Neutrophil (primary cell): ENCODE measurements at regions not wholly inside any gene's neighbourhood (a gene's known extent, or its start where the extent isn't known, plus 50 kb on each side); places are given as distances from the start of the nearest gene placed in this dataset.

Experiments
- H3K27ac ChIP-seq: fragments of 200-600 bp; sonication (generic); 2 replicates; pipeline ENCODE4 v1.5.1; 2016; ENCODE audit warnings: mild to moderate bottlenecking, moderate library complexity
- H3K27me3 ChIP-seq: fragments of 200-600 bp; sonication (generic); 2 replicates; pipeline ENCODE4 v1.6.0; 2016; ENCODE audit warnings: mild to moderate bottlenecking
- H3K36me3 ChIP-seq: fragments of 200-600 bp; sonication (generic); 2 replicates; pipeline ENCODE4 v1.5.1; 2017
- H3K4me1 ChIP-seq, 2 experiments: fragments of 200-600 bp in 1 of 2; sonication (generic) in 1 of 2; 1 replicate in 1 of 2; 2 replicates in 1 of 2; pipeline versions ENCODE4 v1.5.1 to v1.6.1; 2013 to 2016; ENCODE audit warnings: low read depth in 1 of 2, low read length in 1 of 2, mild to moderate bottlenecking in 1 of 2, moderate library complexity in 1 of 2; ENCODE audit not compliant: control insufficient read depth in 1 of 2, insufficient read depth in 1 of 2
- H3K4me3 ChIP-seq, 2 experiments: fragments of 200-600 bp in 1 of 2; sonication (generic) in 1 of 2; 1 replicate in 1 of 2; 2 replicates in 1 of 2; pipeline ENCODE4 v1.5.1; 2013 to 2016; ENCODE audit warnings: low read depth in 1 of 2, low read length in 1 of 2, mild to moderate bottlenecking in 1 of 2, moderate library complexity in 1 of 2
- H3K9me3 ChIP-seq: fragments of 200-600 bp; sonication (generic); 2 replicates; pipeline ENCODE4 v1.5.1; 2016
- TF ChIP-seq, protein P1 (sequence below): fragments of 200-600 bp; sonication (generic); IDR thresholded peaks from 2 replicates; pipeline ENCODE4 v1.5.1; 2016; ENCODE audit warnings: antibody characterized with exemption

DNA sequence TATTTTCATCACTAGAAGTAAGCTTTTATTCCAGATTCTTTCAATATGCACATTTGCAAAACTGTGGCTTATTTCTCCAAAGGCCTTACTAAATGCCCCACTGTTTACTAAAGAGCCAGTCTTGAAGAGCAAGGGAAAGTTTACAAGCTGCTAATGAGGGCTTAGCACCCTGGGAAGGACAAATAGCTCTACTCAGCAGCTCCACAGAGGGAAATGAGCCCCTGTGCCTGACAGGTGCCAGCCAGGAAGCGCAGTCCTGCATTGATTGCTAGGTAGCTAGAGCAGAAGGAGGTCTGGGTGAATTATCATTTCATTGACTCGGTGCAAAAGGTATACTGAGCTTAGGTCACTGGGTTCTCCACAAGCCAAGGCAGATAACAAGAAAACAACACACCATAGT, 307.0 kb downstream of the SETD4 start:
- H3K36me3 ChIP-seq, result no peaks in the 10 kb centered on the region
- no peaks in the 10 kb centered on the region for H3K4me1 ChIP-seq
- H3K27ac ChIP-seq, result no peak overlapping the region
- no peak overlapping the region for H3K4me3 ChIP-seq
- no peaks in the 10 kb centered on the region for H3K27me3 ChIP-seq
- H3K9me3 ChIP-seq, result no peaks in the 10 kb centered on the region
- TF ChIP-seq, protein P1, sequence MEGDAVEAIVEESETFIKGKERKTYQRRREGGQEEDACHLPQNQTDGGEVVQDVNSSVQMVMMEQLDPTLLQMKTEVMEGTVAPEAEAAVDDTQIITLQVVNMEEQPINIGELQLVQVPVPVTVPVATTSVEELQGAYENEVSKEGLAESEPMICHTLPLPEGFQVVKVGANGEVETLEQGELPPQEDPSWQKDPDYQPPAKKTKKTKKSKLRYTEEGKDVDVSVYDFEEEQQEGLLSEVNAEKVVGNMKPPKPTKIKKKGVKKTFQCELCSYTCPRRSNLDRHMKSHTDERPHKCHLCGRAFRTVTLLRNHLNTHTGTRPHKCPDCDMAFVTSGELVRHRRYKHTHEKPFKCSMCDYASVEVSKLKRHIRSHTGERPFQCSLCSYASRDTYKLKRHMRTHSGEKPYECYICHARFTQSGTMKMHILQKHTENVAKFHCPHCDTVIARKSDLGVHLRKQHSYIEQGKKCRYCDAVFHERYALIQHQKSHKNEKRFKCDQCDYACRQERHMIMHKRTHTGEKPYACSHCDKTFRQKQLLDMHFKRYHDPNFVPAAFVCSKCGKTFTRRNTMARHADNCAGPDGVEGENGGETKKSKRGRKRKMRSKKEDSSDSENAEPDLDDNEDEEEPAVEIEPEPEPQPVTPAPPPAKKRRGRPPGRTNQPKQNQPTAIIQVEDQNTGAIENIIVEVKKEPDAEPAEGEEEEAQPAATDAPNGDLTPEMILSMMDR, result no peak

DNA sequence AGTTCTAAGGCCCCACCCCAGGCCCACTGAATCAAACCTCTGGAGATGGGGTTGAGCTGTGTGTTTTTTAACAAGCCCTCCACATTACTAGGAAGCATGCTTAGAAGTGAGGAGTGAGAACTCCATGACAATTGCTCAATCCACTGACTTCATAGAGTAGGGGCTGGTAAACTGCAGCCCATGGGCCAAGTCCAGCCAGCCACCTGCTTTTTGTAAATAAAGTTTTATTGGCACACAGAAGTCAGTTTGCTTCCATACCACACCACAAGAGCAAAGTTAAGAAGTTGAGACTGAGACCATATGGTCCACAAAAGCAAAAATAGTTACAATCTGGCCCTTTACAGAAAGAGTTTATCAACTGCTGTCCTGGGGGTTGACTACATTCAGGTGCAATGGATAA, 309.2 kb downstream of the SETD4 start:
- TF ChIP-seq, protein P1, result no peak
- Histone ChIP-seq H3K4me1 (no peaks in the 10 kb centered on the region), H3K4me3 (no peak overlapping the region), H3K27ac (no peak overlapping the region), H3K27me3 (peaks cover 14% of the 10 kb centered on the region), H3K36me3 (no peaks in the 10 kb centered on the region), H3K9me3 (no peaks in the 10 kb centered on the region)

DNA sequence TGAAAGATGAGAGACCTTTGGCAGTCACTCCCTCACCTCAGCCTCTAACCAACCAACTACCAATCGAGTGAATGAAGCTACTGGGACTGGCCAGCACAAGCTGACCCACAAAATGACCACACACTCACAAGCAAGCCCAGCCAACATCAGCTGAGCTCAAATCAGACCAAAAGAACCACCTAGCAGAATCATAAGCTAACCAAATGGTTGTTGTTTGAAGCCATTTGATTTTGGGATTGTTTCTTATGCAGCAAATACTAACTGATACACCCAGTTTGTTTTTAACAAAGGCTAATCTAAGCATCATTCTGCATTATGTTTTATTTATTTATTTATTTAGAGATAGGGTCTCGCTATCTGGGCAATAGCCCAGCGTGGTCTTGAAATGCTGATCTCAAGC, 310.4 kb downstream of the SETD4 start:
- Histone ChIP-seq H3K27me3 (peaks cover 23% of the 10 kb centered on the region), H3K4me1 (no peaks in the 10 kb centered on the region), H3K36me3 (no peaks in the 10 kb centered on the region), H3K27ac (no peak overlapping the region), H3K4me3 (no peak overlapping the region), H3K9me3 (no peaks in the 10 kb centered on the region)
- TF ChIP-seq, protein P1, result no peak

DNA sequence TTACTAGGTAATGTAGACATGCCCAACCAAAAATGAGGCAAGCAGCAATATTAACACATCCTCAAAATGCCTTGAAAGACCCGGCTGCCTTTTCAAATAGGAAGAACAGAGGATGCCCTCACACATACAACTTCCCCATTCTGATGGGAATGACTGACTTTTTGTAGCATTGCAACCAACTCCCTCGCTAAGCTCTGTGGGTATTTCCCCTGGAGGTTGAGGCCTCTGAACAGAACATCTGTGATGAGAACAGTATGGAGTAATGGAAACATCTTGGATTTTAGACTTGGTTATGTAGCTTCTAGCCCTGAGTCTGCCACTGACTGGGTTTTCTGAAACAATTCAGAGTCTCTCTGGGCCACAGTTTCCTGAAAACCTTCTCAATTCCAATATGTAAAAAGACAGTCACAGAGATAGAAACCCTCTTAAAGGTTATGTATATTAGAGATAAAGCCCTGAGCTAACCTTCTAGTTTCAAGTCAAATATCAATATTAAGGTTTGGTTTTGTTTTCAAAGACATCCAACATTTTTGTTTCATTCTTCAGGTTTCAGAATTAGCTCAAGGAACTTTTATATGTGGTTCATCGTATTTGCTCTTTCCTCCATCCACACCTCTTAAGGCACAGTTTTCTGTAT, 311.5 kb downstream of the SETD4 start:
- no peaks in the 10 kb centered on the region for H3K36me3 ChIP-seq
- no peaks in the 10 kb centered on the region for H3K9me3 ChIP-seq
- H3K27me3 ChIP-seq, result peaks cover 26% of the 10 kb centered on the region
- no peak overlapping the region for H3K4me3 ChIP-seq
- TF ChIP-seq, protein P1, result no peak
- no peaks in the 10 kb centered on the region for H3K4me1 ChIP-seq
- no peak overlapping the region for H3K27ac ChIP-seq

DNA sequence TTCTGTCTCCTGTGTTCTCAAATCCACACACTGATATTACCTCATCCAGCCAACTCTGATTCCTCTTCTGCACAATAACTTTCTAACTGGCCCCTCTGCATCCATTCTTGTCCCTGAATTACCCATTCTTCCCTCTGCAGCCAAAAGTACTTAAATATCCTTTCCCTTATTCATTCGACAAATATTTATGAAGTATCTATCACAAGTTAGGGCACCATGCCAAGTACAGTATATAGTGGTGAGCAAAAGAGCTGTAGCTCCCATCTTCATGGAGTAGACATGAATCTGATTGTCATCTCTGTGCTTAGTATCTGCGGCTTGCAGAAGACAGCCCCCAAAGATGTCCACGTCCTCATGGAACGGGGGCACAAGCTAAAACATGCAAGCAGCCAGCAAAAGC, 316.8 kb downstream of the SETD4 start:
- Histone ChIP-seq H3K9me3 (no peaks in the 10 kb centered on the region), H3K4me1 (no peaks in the 10 kb centered on the region), H3K27me3 (peaks cover 48% of the 10 kb centered on the region), H3K27ac (no peak overlapping the region), H3K36me3 (no peaks in the 10 kb centered on the region), H3K4me3 (no peak overlapping the region)
- TF ChIP-seq, protein P1, result no peak
